GM12875 (cell line): ENCODE measurements at regions not wholly inside any gene's neighbourhood (a gene's known extent, or its start where the extent isn't known, plus 50 kb on each side); places are given as distances from the start of the nearest gene placed in this dataset.

Source experiments
- H3K4me3 ChIP-seq: one replicate; pipeline ENCODE4 v1.5.1; 2011; ENCODE audit warnings: low read depth, low read length, control low read depth
- CTCF ChIP-seq: IDR thresholded peaks from 2 replicates; pipeline ENCODE4 v1.5.1; 2011; ENCODE audit warnings: low read depth, mild to moderate bottlenecking, control low read depth, inconsistent platforms, low read length, moderate library complexity, borderline replicate concordance; ENCODE audit not compliant: insufficient read depth

- no peak overlapping the region for H3K4me3 ChIP-seq
- TF ChIP-seq CTCF: no peak
These were observed 711.1 kb upstream of the CHD1 start for GRCh38 chr5:99639905-99640304.

GRCh38 chr5:99636663-99637062 is 707.9 kb upstream of the CHD1 start:
- no peak for TF ChIP-seq CTCF
- no peak overlapping the region for H3K4me3 ChIP-seq

GRCh38 chr5:99621772-99622681 is 693.2 kb upstream of the CHD1 start:
- no peak overlapping the region for H3K4me3 ChIP-seq
- no peak for TF ChIP-seq CTCF

GRCh38 chr5:99617335-99617734 is 688.5 kb upstream of the CHD1 start:
- no peak for TF ChIP-seq CTCF
- H3K4me3 ChIP-seq: no peak overlapping the region

GRCh38 chr5:99614888-99615287 is 686.1 kb upstream of the CHD1 start:
- H3K4me3 ChIP-seq: no peak overlapping the region
- no peak for TF ChIP-seq CTCF

GRCh38 chr5:99607124-99607523 is 678.3 kb upstream of the CHD1 start:
- no peak overlapping the region for H3K4me3 ChIP-seq
- no peak for TF ChIP-seq CTCF

- TF ChIP-seq CTCF: no peak
- no peak overlapping the region for H3K4me3 ChIP-seq
These were observed 677.1 kb upstream of the CHD1 start for GRCh38 chr5:99605904-99606303.
